Neural cell (in vitro differentiated cells): ENCODE measurements at regions not wholly inside any gene's neighbourhood (a gene's known extent, or its start where the extent isn't known, plus 50 kb on each side); places are given as distances from the start of the nearest gene placed in this dataset.
A peak's percentile ranks its signal among the peaks of the same experiment; 100 is the strongest.

Experiments used
- H2AFZ ChIP-seq: fragments of 200-600, 300-800 bp; sonication (generic), shearing (Covaris generic); 2 replicates; pipeline ENCODE4 v1.6.0; 2014; ENCODE audit warnings: low read depth, mild to moderate bottlenecking, antibody characterized with exemption, low read length, moderate library complexity
- H3F3A ChIP-seq: fragments of 200-600 bp; shearing (Covaris generic); 2 replicates; pipeline ENCODE4 v1.6.1; 2016; ENCODE audit warnings: mild to moderate bottlenecking, moderate library complexity, mixed read lengths, antibody characterized with exemption, low read length; ENCODE audit not compliant: insufficient read depth, poor library complexity, severe bottlenecking
- H3K27ac ChIP-seq: fragments of 200-600, 300-800 bp; sonication (generic), shearing (Covaris generic); 2 replicates; pipeline ENCODE4 v1.5.1; 2014; ENCODE audit warnings: mild to moderate bottlenecking, low read length, moderate library complexity
- H3K27me3 ChIP-seq: fragments of 300-800, 200-600 bp; sonication (generic), shearing (Covaris generic); 2 replicates; pipeline ENCODE4 v1.6.0; 2014; ENCODE audit warnings: mild to moderate bottlenecking, low read depth, low read length, moderate library complexity; ENCODE audit not compliant: insufficient read depth
- H3K36me3 ChIP-seq: fragments of 300-800, 200-600 bp; sonication (generic), shearing (Covaris generic); 2 replicates; pipeline ENCODE4 v1.5.1; 2014; ENCODE audit warnings: mild to moderate bottlenecking, antibody characterized with exemption, low read length, moderate library complexity; ENCODE audit not compliant: insufficient read depth
- H3K4me2 ChIP-seq: fragments of 300-800, 200-600 bp; sonication (generic), shearing (Covaris generic); 2 replicates; pipeline ENCODE4 v1.6.0; 2014; ENCODE audit warnings: mild to moderate bottlenecking, low read length
- H3K4me3 ChIP-seq: fragments of 300-800, 200-600 bp; sonication (generic), shearing (Covaris generic); 2 replicates; pipeline ENCODE4 v1.5.1; 2014; ENCODE audit warnings: mild to moderate bottlenecking, low read length, moderate library complexity
- H3K79me2 ChIP-seq: fragments of 200-600 bp; shearing (Covaris generic); replicated peaks from 2 replicates; pipeline ENCODE4 v1.6.0; 2014; ENCODE audit warnings: mild to moderate bottlenecking, low read length, moderate library complexity; ENCODE audit not compliant: insufficient read depth
- H3K9ac ChIP-seq: fragments of 300-800, 200-600 bp; sonication (generic), shearing (Covaris generic); 2 replicates; pipeline ENCODE4 v1.6.1; 2016; ENCODE audit warnings: mild to moderate bottlenecking, low read length, mixed read lengths
- H3K9me2 ChIP-seq: fragments of 200-600 bp; shearing (Covaris generic); 2 replicates; pipeline ENCODE4 v1.6.1; 2016; ENCODE audit warnings: mild to moderate bottlenecking, low read length, mixed read lengths; ENCODE audit not compliant: insufficient read depth
- H3K9me3 ChIP-seq: fragments of 200-600, 300-800 bp; sonication (generic), shearing (Covaris generic); 2 replicates; pipeline ENCODE4 v1.6.1; 2016; ENCODE audit warnings: mild to moderate bottlenecking, mixed run types, low read length, moderate library complexity, mixed read lengths
- H4K20me1 ChIP-seq: fragments of 200-600 bp; shearing (Covaris generic); 2 replicates; pipeline ENCODE4 v1.6.1; 2016; ENCODE audit warnings: mild to moderate bottlenecking, mixed run types; ENCODE audit not compliant: insufficient read depth
- CTCF ChIP-seq: fragments of 450-650 bp; IDR thresholded peaks from 2 replicates; pipeline ENCODE4 v1.5.1; 2014; ENCODE audit warnings: antibody characterized with exemption, mild to moderate bottlenecking, moderate library complexity; ENCODE audit not compliant: poor library complexity, severe bottlenecking
- EP300 ChIP-seq: fragments of 450-650 bp; conservative IDR thresholded peaks from 2 replicates; pipeline ENCODE4 v1.6.1; 2014; ENCODE audit warnings: antibody characterized with exemption, mild to moderate bottlenecking, moderate library complexity; ENCODE audit not compliant: poor library complexity, severe bottlenecking
- EZH2 ChIP-seq: fragments of 200-600, 300-800 bp; shearing (Covaris generic), sonication (generic); IDR thresholded peaks from 2 replicates; pipeline ENCODE4 v1.6.1; 2014; ENCODE audit warnings: antibody characterized with exemption, low read length, borderline replicate concordance, mild to moderate bottlenecking; ENCODE audit not compliant: insufficient read depth, poor library complexity, severe bottlenecking
- MXI1 ChIP-seq: fragments of 450-650 bp; conservative IDR thresholded peaks from 2 replicates; pipeline ENCODE4 v1.6.1; 2014; ENCODE audit warnings: antibody characterized with exemption, mild to moderate bottlenecking; ENCODE audit not compliant: poor library complexity, severe bottlenecking
- POLR2AphosphoS5 ChIP-seq: IDR thresholded peaks from 2 replicates; pipeline ENCODE4 v1.6.1; 2012
- RAD21 ChIP-seq: fragments of 450-650 bp; conservative IDR thresholded peaks from 2 replicates; pipeline ENCODE4 v1.6.1; 2014; ENCODE audit warnings: antibody characterized with exemption, mild to moderate bottlenecking, moderate library complexity
- REST ChIP-seq: IDR thresholded peaks from 2 replicates; pipeline ENCODE4 v1.6.1; 2012; ENCODE audit warnings: borderline replicate concordance
- SMC3 ChIP-seq: fragments of 450-650 bp; conservative IDR thresholded peaks from 2 replicates; pipeline ENCODE4 v1.6.1; 2014; ENCODE audit warnings: antibody characterized with exemption, mild to moderate bottlenecking, moderate library complexity; ENCODE audit not compliant: poor library complexity
- TAF1 ChIP-seq: IDR thresholded peaks from 2 replicates; pipeline ENCODE4 v1.6.1; 2012; ENCODE audit warnings: low read depth

- no peaks in the 10 kb centered on the region for H3K36me3 ChIP-seq
- peak overlapping the region; percentile 68 for H3K9ac ChIP-seq
- H4K20me1 ChIP-seq, result no peaks in the 10 kb centered on the region
- peak overlapping the region; percentile 96 for H3K27ac ChIP-seq
- no peak overlapping the region for H3K4me2 ChIP-seq
- no peak overlapping the region for H2AFZ ChIP-seq
- peak overlapping the region; percentile 47 for H3K4me3 ChIP-seq
- H3K27me3 ChIP-seq, result no peaks in the 10 kb centered on the region
- H3K9me3 ChIP-seq, result no peaks in the 10 kb centered on the region
- no peaks in the 10 kb centered on the region for H3K79me2 ChIP-seq
- no peaks in the 10 kb centered on the region for H3F3A ChIP-seq
- H3K9me2 ChIP-seq, result no peaks in the 10 kb centered on the region
- no peak for TF ChIP-seq EZH2
- TF ChIP-seq EP300, result peak; percentile 92
- no peak for TF ChIP-seq SMC3
- TF ChIP-seq RAD21, result no peak
- no peak for TF ChIP-seq REST
- TF ChIP-seq POLR2AphosphoS5, result peak; percentile 27
- TF ChIP-seq TAF1, result no peak
- TF ChIP-seq MXI1, result no peak
- TF ChIP-seq CTCF, result no peak
These were observed 263.4 kb upstream of the TAC1 start for GRCh38 chr7:97468493-97468892.

GRCh38 chr7:97470726-97471125 is 261.2 kb upstream of the TAC1 start:
- Histone ChIP-seq H3K4me2 (no peak overlapping the region), H2AFZ (no peak overlapping the region), H3K9ac (no peak overlapping the region), H3K9me3 (no peaks in the 10 kb centered on the region), H3F3A (no peaks in the 10 kb centered on the region), H3K27ac (peak overlapping the region; percentile 96), H4K20me1 (no peaks in the 10 kb centered on the region), H3K27me3 (no peaks in the 10 kb centered on the region), H3K79me2 (no peaks in the 10 kb centered on the region), H3K36me3 (no peaks in the 10 kb centered on the region), H3K4me3 (no peak overlapping the region), H3K9me2 (no peaks in the 10 kb centered on the region)
- TF ChIP-seq TAF1, result no peak
- TF ChIP-seq SMC3, result no peak
- no peak for TF ChIP-seq EP300

- TF ChIP-seq CTCF (no peak), MXI1 (no peak), REST (no peak), EZH2 (no peak), EP300 (no peak), RAD21 (no peak), TAF1 (no peak), SMC3 (no peak), POLR2AphosphoS5 (no peak)
- no peaks in the 10 kb centered on the region for H3K36me3 ChIP-seq
- H3K27me3 ChIP-seq, result no peaks in the 10 kb centered on the region
- H3F3A ChIP-seq, result no peaks in the 10 kb centered on the region
- no peaks in the 10 kb centered on the region for H3K79me2 ChIP-seq
- no peaks in the 10 kb centered on the region for H3K9me3 ChIP-seq
- H3K9ac ChIP-seq, result no peak overlapping the region
- no peaks in the 10 kb centered on the region for H3K9me2 ChIP-seq
- peak overlapping the region; percentile 96 for H3K27ac ChIP-seq
- no peaks in the 10 kb centered on the region for H4K20me1 ChIP-seq
- H3K4me3 ChIP-seq, result no peak overlapping the region
- no peak overlapping the region for H3K4me2 ChIP-seq
- no peak overlapping the region for H2AFZ ChIP-seq
These were observed 260.4 kb upstream of the TAC1 start for GRCh38 chr7:97471491-97471890.
